H9 (cell line): ENCODE measurements at regions not wholly inside any gene's neighbourhood (a gene's known extent, or its start where the extent isn't known, plus 50 kb on each side); places are given as distances from the start of the nearest gene placed in this dataset.

Experiments used
- DNase-seq: peaks from one replicate; pipeline ENCODE4 v3.0.0-alpha.2; 2017
- H2AFZ ChIP-seq: one replicate; pipeline ENCODE4 v1.6.1; 2013; ENCODE audit warnings: mild to moderate bottlenecking, low read length, control low read depth, moderate library complexity
- H2AK5ac ChIP-seq: 2 replicates; pipeline ENCODE4 v1.6.1; 2013; ENCODE audit warnings: low read length, control low read depth, mixed read lengths; ENCODE audit not compliant: insufficient read length
- H2BK120ac ChIP-seq: one replicate; pipeline ENCODE4 v1.6.1; 2013; ENCODE audit warnings: low read depth, mild to moderate bottlenecking, low read length, control low read depth, inconsistent platforms; ENCODE audit not compliant: poor library complexity, severe bottlenecking
- H2BK12ac ChIP-seq: 2 replicates; pipeline ENCODE4 v1.6.1; 2013; ENCODE audit warnings: low read length, control low read depth, mixed read lengths, low read depth; ENCODE audit not compliant: insufficient read length
- H2BK15ac ChIP-seq: 2 replicates; pipeline ENCODE4 v1.6.1; 2013; ENCODE audit warnings: low read depth, low read length, control low read depth
- H2BK20ac ChIP-seq: one replicate; pipeline ENCODE4 v1.6.1; 2013; ENCODE audit warnings: low read depth, mild to moderate bottlenecking, low read length, control low read depth, inconsistent platforms; ENCODE audit not compliant: poor library complexity, severe bottlenecking
- H2BK5ac ChIP-seq: 2 replicates; pipeline ENCODE4 v1.6.1; 2013; ENCODE audit warnings: low read length, control low read depth, mixed read lengths; ENCODE audit not compliant: insufficient read length
- H3K14ac ChIP-seq: 2 replicates; pipeline ENCODE4 v1.6.1; 2013; ENCODE audit warnings: low read length, control low read depth; ENCODE audit not compliant: insufficient read depth
- H3K18ac ChIP-seq: 2 replicates; pipeline ENCODE4 v1.6.1; 2013; ENCODE audit warnings: low read depth, mild to moderate bottlenecking, mixed read lengths, low read length, control low read depth; ENCODE audit not compliant: insufficient read length
- H3K23ac ChIP-seq: 2 replicates; pipeline ENCODE4 v1.6.1; 2013; ENCODE audit warnings: low read length, control low read depth, mixed read lengths, low read depth; ENCODE audit not compliant: insufficient read length
- H3K23me2 ChIP-seq: 2 replicates; pipeline ENCODE4 v1.6.1; 2013; ENCODE audit warnings: low read depth, mild to moderate bottlenecking, mixed read lengths, low read length, control low read depth; ENCODE audit not compliant: insufficient read length, poor library complexity, severe bottlenecking
- H3K27ac ChIP-seq: 2 replicates; pipeline ENCODE4 v1.5.1; 2013; ENCODE audit warnings: low read length, control low read depth, mixed read lengths, low read depth; ENCODE audit not compliant: insufficient read length
- H3K27me3 ChIP-seq: 2 replicates; pipeline ENCODE4 v1.6.1; 2013; ENCODE audit warnings: low read length, control low read depth, inconsistent platforms; ENCODE audit not compliant: insufficient read depth
- H3K4ac ChIP-seq: 2 replicates; pipeline ENCODE4 v1.6.1; 2013; ENCODE audit warnings: low read depth, mild to moderate bottlenecking, control low read depth, inconsistent platforms, low read length, moderate library complexity
- H3K4me1 ChIP-seq: 2 replicates; pipeline ENCODE4 v1.6.1; 2013; ENCODE audit warnings: low read length, control low read depth, inconsistent platforms; ENCODE audit not compliant: insufficient read depth
- H3K4me2 ChIP-seq: 2 replicates; pipeline ENCODE4 v1.6.1; 2013; ENCODE audit warnings: low read length, control low read depth, mixed read lengths; ENCODE audit not compliant: insufficient read length, insufficient read depth
- H3K56ac ChIP-seq: 2 replicates; pipeline ENCODE4 v1.6.1; 2013; ENCODE audit warnings: low read depth, mild to moderate bottlenecking, mixed read lengths, low read length, control low read depth; ENCODE audit not compliant: insufficient read length
- H3K79me1 ChIP-seq: 2 replicates; pipeline ENCODE4 v1.6.1; 2013; ENCODE audit warnings: low read depth, mild to moderate bottlenecking, moderate library complexity, low read length, control low read depth, inconsistent platforms; ENCODE audit not compliant: insufficient read depth, poor library complexity, severe bottlenecking
- H3K79me2 ChIP-seq: 2 replicates; pipeline ENCODE4 v1.6.1; 2013; ENCODE audit warnings: low read length, control low read depth, inconsistent platforms; ENCODE audit not compliant: insufficient read depth
- H3K9ac ChIP-seq: 2 replicates; pipeline ENCODE4 v1.6.1; 2013; ENCODE audit warnings: low read length, control low read depth, mixed read lengths; ENCODE audit not compliant: insufficient read length; ENCODE audit errors: extremely low read depth
- H3K9me3 ChIP-seq: one replicate; pipeline ENCODE4 v1.6.1; 2013; ENCODE audit warnings: low read depth, low read length, inconsistent platforms; ENCODE audit not compliant: control insufficient read depth
- H3T11ph ChIP-seq: one replicate; pipeline ENCODE4 v1.6.1; 2013; ENCODE audit warnings: mild to moderate bottlenecking, low read length, control low read depth, inconsistent platforms
- H4K20me1 ChIP-seq: one replicate; pipeline ENCODE4 v1.6.1; 2013; ENCODE audit not compliant: control insufficient read depth, insufficient read length, insufficient read depth
- H4K5ac ChIP-seq: 2 replicates; pipeline ENCODE4 v1.6.1; 2013; ENCODE audit warnings: low read depth, mild to moderate bottlenecking, mixed read lengths, low read length, control low read depth; ENCODE audit not compliant: insufficient read length
- H4K8ac ChIP-seq: replicated peaks from 2 replicates; pipeline ENCODE4 v1.6.1; 2013; ENCODE audit warnings: low read length, control low read depth, mixed read lengths, low read depth; ENCODE audit not compliant: insufficient read length
- H4K91ac ChIP-seq: 2 replicates; pipeline ENCODE4 v1.6.1; 2013; ENCODE audit warnings: low read depth, mild to moderate bottlenecking, moderate library complexity, mixed read lengths, low read length, control low read depth; ENCODE audit not compliant: insufficient read length
- H3K27ac Mint-ChIP-seq, 3 experiments: 2 replicates in 2 of 3; 3 replicates in 1 of 3; pipeline ENCODE4 v1.8.0; 2020 to 2021; ENCODE audit warnings: mixed read lengths in 3 of 3, mild to moderate bottlenecking in 1 of 3, moderate library complexity in 1 of 3
- H3K27me3 Mint-ChIP-seq: 2 replicates; pipeline ENCODE4 v1.8.0; 2021; ENCODE audit warnings: low read depth, mild to moderate bottlenecking, moderate library complexity, mixed read lengths
- H3K36me3 Mint-ChIP-seq, 3 experiments: 2 replicates in 2 of 3; 3 replicates in 1 of 3; pipeline ENCODE4 v1.8.0; 2020 to 2021; ENCODE audit warnings: low read depth in 3 of 3, mixed read lengths in 3 of 3; ENCODE audit not compliant: insufficient read depth in 1 of 3
- H3K4me1 Mint-ChIP-seq, 2 experiments: 2 replicates each; pipeline ENCODE4 v1.8.0; 2020; ENCODE audit warnings: mixed read lengths in 2 of 2
- H3K4me3 Mint-ChIP-seq, 2 experiments: 2 replicates in 1 of 2; 3 replicates in 1 of 2; pipeline ENCODE4 v1.8.0; 2020 to 2021; ENCODE audit warnings: mild to moderate bottlenecking in 2 of 2, mixed read lengths in 2 of 2, moderate library complexity in 1 of 2
- H3K9me3 Mint-ChIP-seq, 2 experiments: 2 replicates in 1 of 2; 3 replicates in 1 of 2; pipeline ENCODE4 v1.8.0; 2020; ENCODE audit warnings: mild to moderate bottlenecking in 2 of 2, mixed read lengths in 2 of 2, moderate library complexity in 1 of 2
- CTCF ChIP-seq: fragments of 200-600 bp; sonication (generic); conservative IDR thresholded peaks from 3 replicates; pipeline ENCODE4 v1.8.0; 2021; ENCODE audit warnings: antibody characterized with exemption, mild to moderate bottlenecking
- WGBS: extraction: QIAGEN DNeasy Blood & Tissue Kit; methylation state at CpG from one replicate; pipeline ENCODE4 v1.1.7; 2013; ENCODE audit warnings: missing lambda C conversion rate, low lambda C conversion rate, mixed read lengths; ENCODE audit not compliant: insufficient read length; ENCODE audit errors: extremely low coverage; 5-methylcytosine and 5-hydroxymethylcytosine counted together

- WGBS, result no CpG with 5 or more reads among the region's 14 CpGs
- no peak overlapping the region for H3K4ac ChIP-seq
- H3K27me3 ChIP-seq, result no peaks in the 10 kb centered on the region
- no peaks in the 10 kb centered on the region; a peak in 1 of 7 replicates for H3K36me3 Mint-ChIP-seq
- H3K27ac ChIP-seq, result no peak overlapping the region
- no peaks in the 10 kb centered on the region for H3K9me3 ChIP-seq
- no peaks in the 10 kb centered on the region for H3K27me3 Mint-ChIP-seq
- H3K14ac ChIP-seq, result no peak overlapping the region
- H4K8ac ChIP-seq, result no peak overlapping the region
- H3K79me2 ChIP-seq, result no peaks in the 10 kb centered on the region
- no peak overlapping the region for H2AFZ ChIP-seq
- H2BK12ac ChIP-seq, result no peak overlapping the region
- H4K91ac ChIP-seq, result no peak overlapping the region
- H3K4me3 Mint-ChIP-seq, result no peak overlapping the region
- H2BK15ac ChIP-seq, result no peak overlapping the region
- H3K27ac Mint-ChIP-seq, result no peak overlapping the region
- H2BK120ac ChIP-seq, result no peak overlapping the region
- H2BK5ac ChIP-seq, result no peak overlapping the region
- H3K79me1 ChIP-seq, result no peaks in the 10 kb centered on the region
- no peaks in the 10 kb centered on the region for H3K23me2 ChIP-seq
- no peak overlapping the region for H3K56ac ChIP-seq
- no peak overlapping the region for H3K18ac ChIP-seq
- peaks cover 2% of the 10 kb centered on the region; the same call in 1 of the 2 replicates for H3K4me1 ChIP-seq
- no peak overlapping the region for H4K5ac ChIP-seq
- no peak overlapping the region for H3K9ac ChIP-seq
- H3K4me1 Mint-ChIP-seq, result peaks cover 12 to 14% of the 10 kb centered on the region in 2 experiments
- no peaks in the 10 kb centered on the region; a peak in 1 of 5 replicates for H3K9me3 Mint-ChIP-seq
- no peak overlapping the region for H3K23ac ChIP-seq
- no peak for TF ChIP-seq CTCF
- no peak overlapping the region for H2BK20ac ChIP-seq
- no peak overlapping the region for H2AK5ac ChIP-seq
- no peak overlapping the region for H3K4me2 ChIP-seq
- H4K20me1 ChIP-seq, result no peaks in the 10 kb centered on the region
- H3T11ph ChIP-seq, result no peak overlapping the region
- no peak for DNase-seq
Observed at GRCh38 chr1:8194481-8195227, 123.3 kb upstream of the SLC45A1 start.
